ENCODE measurements at regions not wholly inside any gene's neighbourhood (a gene's known extent, or its start where the extent isn't known, plus 50 kb on each side); places are given as distances from the start of the nearest gene placed in this dataset.

- Mint-ChIP-seq H3K27me3 (ENCODE audit: low read depth) (no peaks in the 10 kb centered on the region), H3K4me3 (ENCODE audit: unreplicated experiment) (no peak overlapping the region), H3K9me3 (ENCODE audit: low read depth) (no peaks in the 10 kb centered on the region), H3K27ac (ENCODE audit: unreplicated experiment) (no peak overlapping the region), H3K36me3 (ENCODE audit: low read depth) (no peaks in the 10 kb centered on the region), H3K4me1 (ENCODE audit: low read depth) (peaks cover 18% of the 10 kb centered on the region)
- DNase-seq (ENCODE audit: low spot score): no peak
- TF ChIP-seq CTCF (IDR thresholded peaks at IDR 0.05): no peak
Measured at GRCh38 chr10:28986117-28986792, 302.6 kb upstream of the LYZL1 start.

- TF ChIP-seq CTCF (IDR thresholded peaks at IDR 0.05): no peak
- Mint-ChIP-seq H3K9me3 (ENCODE audit: low read depth) (no peaks in the 10 kb centered on the region), H3K27me3 (ENCODE audit: low read depth) (no peaks in the 10 kb centered on the region), H3K36me3 (ENCODE audit: low read depth) (no peaks in the 10 kb centered on the region), H3K27ac (ENCODE audit: unreplicated experiment) (no peak overlapping the region), H3K4me1 (ENCODE audit: low read depth) (peaks cover 24% of the 10 kb centered on the region), H3K4me3 (ENCODE audit: unreplicated experiment) (no peak overlapping the region)
- no peak for DNase-seq (ENCODE audit: low spot score)
Measured at GRCh38 chr10:28986856-28987255, 302.0 kb upstream of the LYZL1 start.

GRCh38 chr10:28987555-28988320 lies 301.1 kb upstream of the LYZL1 start:
- no peak overlapping the region for H3K4me3 Mint-ChIP-seq (ENCODE audit: unreplicated experiment)
- no peaks in the 10 kb centered on the region for H3K27me3 Mint-ChIP-seq (ENCODE audit: low read depth)
- TF ChIP-seq CTCF (IDR thresholded peaks at IDR 0.05): no peak
- no peaks in the 10 kb centered on the region for H3K9me3 Mint-ChIP-seq (ENCODE audit: low read depth)
- peaks cover 29% of the 10 kb centered on the region for H3K4me1 Mint-ChIP-seq (ENCODE audit: low read depth)
- DNase-seq (ENCODE audit: low spot score): no peak
- no peaks in the 10 kb centered on the region for H3K36me3 Mint-ChIP-seq (ENCODE audit: low read depth)
- no peak overlapping the region for H3K27ac Mint-ChIP-seq (ENCODE audit: unreplicated experiment)

- peaks cover 31% of the 10 kb centered on the region for H3K4me1 Mint-ChIP-seq (ENCODE audit: low read depth)
- no peak for DNase-seq (ENCODE audit: low spot score)
- H3K4me3 Mint-ChIP-seq (ENCODE audit: unreplicated experiment): no peak overlapping the region
- H3K9me3 Mint-ChIP-seq (ENCODE audit: low read depth): no peaks in the 10 kb centered on the region
- H3K27ac Mint-ChIP-seq (ENCODE audit: unreplicated experiment): no peak overlapping the region
- no peaks in the 10 kb centered on the region for H3K27me3 Mint-ChIP-seq (ENCODE audit: low read depth)
- TF ChIP-seq CTCF (IDR thresholded peaks at IDR 0.05): no peak
- H3K36me3 Mint-ChIP-seq (ENCODE audit: low read depth): no peaks in the 10 kb centered on the region
Measured at GRCh38 chr10:28988980-28989379, 299.9 kb upstream of the LYZL1 start.

- Mint-ChIP-seq H3K36me3 (ENCODE audit: low read depth) (no peaks in the 10 kb centered on the region), H3K4me3 (ENCODE audit: unreplicated experiment) (no peak overlapping the region), H3K27ac (ENCODE audit: unreplicated experiment) (peak overlapping the region; percentile 90), H3K27me3 (ENCODE audit: low read depth) (no peaks in the 10 kb centered on the region), H3K9me3 (ENCODE audit: low read depth) (no peaks in the 10 kb centered on the region), H3K4me1 (ENCODE audit: low read depth) (peaks cover 28% of the 10 kb centered on the region)
- peak; percentile 89 for TF ChIP-seq CTCF (IDR thresholded peaks at IDR 0.05)
- no peak for DNase-seq (ENCODE audit: low spot score)
Measured at GRCh38 chr10:28991333-28992270, 297.3 kb upstream of the LYZL1 start.
